Heart left ventricle (tissue), 16 donors: ENCODE measurements at regions not wholly inside any gene's neighbourhood (a gene's known extent, or its start where the extent isn't known, plus 50 kb on each side); places are given as distances from the start of the nearest gene placed in this dataset.

Experiments used
- ATAC-seq, 4 donors: fragments of 200-7000 bp; cut with Tn5 transposase; one replicate each; pipeline ENCODE4 v1.9.1; 2020 to 2022; ENCODE audit warnings: moderate library complexity in 4 of 4, mild to moderate bottlenecking in 3 of 4, moderate number of reproducible peaks in 1 of 4
- DNase-seq, 5 donors: peaks; one replicate each; pipeline ENCODE4 v3.0.0-alpha.2; 2020
- H3K27ac ChIP-seq, 12 donors: fragments of 200-600 bp; sonication (generic) in 4 of 12; one replicate each; pipeline versions ENCODE4 v1.5.0 to v1.8.0; 2016 to 2022; ENCODE audit warnings: mild to moderate bottlenecking in 2 of 12
- H3K27me3 ChIP-seq, 9 donors: fragments of 200-600 bp; sonication (generic) in 2 of 9; one replicate each; pipeline versions ENCODE4 v1.5.1 to v1.8.0; 2016 to 2022; ENCODE audit warnings: mild to moderate bottlenecking in 3 of 9
- H3K36me3 ChIP-seq, 9 donors: fragments of 200-600 bp; sonication (generic) in 2 of 9; one replicate each; pipeline versions ENCODE4 v1.5.0 to v1.8.0; 2018 to 2022; ENCODE audit warnings: mild to moderate bottlenecking in 2 of 9
- H3K4me1 ChIP-seq, 12 donors: fragments of 200-600 bp; sonication (generic) in 4 of 12; one replicate each; pipeline versions ENCODE4 v1.5.0 to v1.8.0; 2016 to 2022; ENCODE audit warnings: mild to moderate bottlenecking in 3 of 12
- H3K4me3 ChIP-seq, 12 donors: fragments of 200-600 bp; sonication (generic) in 4 of 12; one replicate each; pipeline versions ENCODE4 v1.5.0 to v1.8.0; 2017 to 2022; ENCODE audit warnings: mild to moderate bottlenecking in 9 of 12, moderate library complexity in 4 of 12
- H3K9me3 ChIP-seq, 12 donors: fragments of 200-600 bp; sonication (generic) in 4 of 12; one replicate each; pipeline versions ENCODE4 v1.5.0 to v1.8.0; 2016 to 2022; ENCODE audit warnings: mild to moderate bottlenecking in 1 of 12
- POLR2A ChIP-seq, 2 donors: fragments of 450-650 bp; IDR thresholded peaks; one replicate each; pipeline ENCODE4 v1.6.1; 2017; ENCODE audit warnings: antibody characterized with exemption in 2 of 2, mild to moderate bottlenecking in 2 of 2, moderate library complexity in 2 of 2
- WGBS, 4 donors: extraction: QIAGEN DNeasy Blood & Tissue Kit in 2 of 4; methylation state at CpG; one replicate each; pipeline versions ENCODE4 v1.1.5 to v1.1.7; 2013 to 2018; 5-methylcytosine and 5-hydroxymethylcytosine counted together
- intact Hi-C, 10 donors: fragments of 100-400 bp; cut with DNase I; formaldehyde crosslinking; loops; one replicate each; pipeline versions ENCODE4 v1.11.1 to v1.14.2; 2022
- TF ChIP-seq, protein P1 (sequence below), 12 donors: fragments of 200-600 bp; sonication (generic) in 4 of 12; IDR thresholded peaks; one replicate each; pipeline versions ENCODE4 v1.5.0 to v1.8.0; 2018 to 2022; ENCODE audit warnings: antibody characterized with exemption in 12 of 12, mild to moderate bottlenecking in 5 of 12
- donor health status: ischemic (EF 13 %, LVEDD 7.1; RV severe dilation, severe dysfunction).
- donor health status: healthy with polysubstance abuse.
- donor health status: DM: no; HTN: yes; CAD: no.
- donor health status: DM: no; HTN: no; CAD: no.
- donor health status: ischemic (EF 25% LVEDD 6.9; RV normal size, moderate dysfunction).
- donor health status: ischemic (EF 25% LVEDD 5.7; RV mildly dilated, moderate dysfunction).
- donor health status: healthy.
- donor health status: DM: yes; HTN: yes; CAD: no.
- donor health status: ischemic (EF 35%, LVEDD 5.7; RV mildly dilated, moderate dysfunction).
- donor health status: nonischemic (EF 11% LVEDD 7.7; RV severe dilation, severe dysfunction).
- donor health status: DM: yes; HTN: yes; CAD: no.
- donor health status: PGD.
- donor health status: ischemic (EF 29% LVEDD 5.4; RV normal size, mild dysfunction).
- donor health status: nonischemic (EF 23%, LVEDD 6.1; RV moderate dilation, normal function).

DNA sequence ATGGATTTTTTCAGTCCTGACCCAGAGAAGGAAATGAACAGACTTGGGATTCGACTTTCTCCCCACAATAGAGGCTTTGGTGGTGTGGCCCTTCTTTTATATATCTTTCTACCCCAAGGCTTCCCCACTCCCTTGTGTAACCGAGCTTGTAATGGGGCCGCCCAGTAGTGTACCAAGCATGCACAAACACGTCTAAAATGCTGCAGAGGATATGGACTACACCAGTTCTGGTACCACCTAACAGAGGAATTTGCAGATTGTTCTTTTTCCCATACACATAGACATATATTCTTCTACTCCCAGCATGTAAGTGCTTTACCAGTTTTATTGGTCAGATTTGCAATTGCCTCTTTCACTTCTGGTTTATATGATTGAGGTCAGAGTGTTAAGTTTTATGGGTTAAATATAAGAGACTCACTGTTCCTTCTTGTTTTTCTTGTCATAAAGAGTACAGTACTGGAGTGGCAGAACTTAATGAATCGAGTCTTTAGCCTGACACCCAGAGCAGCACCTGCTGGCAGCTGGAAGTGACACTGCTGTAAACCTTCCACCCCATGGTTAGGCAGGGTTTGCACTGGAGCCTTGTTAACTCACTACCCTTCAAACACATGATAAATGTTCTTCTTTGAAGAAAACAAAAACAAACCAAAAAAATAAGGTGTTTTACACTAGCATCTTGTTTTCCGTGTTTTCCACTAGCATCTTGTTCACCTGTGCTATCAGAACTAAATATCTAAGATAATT, 198.6 kb downstream of the PTPRC start:
- Histone ChIP-seq H3K27me3 (no peaks in the 10 kb centered on the region), H3K36me3 (no peaks in the 10 kb centered on the region), H3K4me3 (no peak overlapping the region), H3K4me1 (no peaks in the 10 kb centered on the region), H3K27ac (no peak overlapping the region), H3K9me3 (no peaks in the 10 kb centered on the region)
- ATAC-seq (no peak), DNase-seq (no peak)
- TF ChIP-seq POLR2A (IDR thresholded peaks at IDR 0.05), result no peak
- TF ChIP-seq, protein P1, sequence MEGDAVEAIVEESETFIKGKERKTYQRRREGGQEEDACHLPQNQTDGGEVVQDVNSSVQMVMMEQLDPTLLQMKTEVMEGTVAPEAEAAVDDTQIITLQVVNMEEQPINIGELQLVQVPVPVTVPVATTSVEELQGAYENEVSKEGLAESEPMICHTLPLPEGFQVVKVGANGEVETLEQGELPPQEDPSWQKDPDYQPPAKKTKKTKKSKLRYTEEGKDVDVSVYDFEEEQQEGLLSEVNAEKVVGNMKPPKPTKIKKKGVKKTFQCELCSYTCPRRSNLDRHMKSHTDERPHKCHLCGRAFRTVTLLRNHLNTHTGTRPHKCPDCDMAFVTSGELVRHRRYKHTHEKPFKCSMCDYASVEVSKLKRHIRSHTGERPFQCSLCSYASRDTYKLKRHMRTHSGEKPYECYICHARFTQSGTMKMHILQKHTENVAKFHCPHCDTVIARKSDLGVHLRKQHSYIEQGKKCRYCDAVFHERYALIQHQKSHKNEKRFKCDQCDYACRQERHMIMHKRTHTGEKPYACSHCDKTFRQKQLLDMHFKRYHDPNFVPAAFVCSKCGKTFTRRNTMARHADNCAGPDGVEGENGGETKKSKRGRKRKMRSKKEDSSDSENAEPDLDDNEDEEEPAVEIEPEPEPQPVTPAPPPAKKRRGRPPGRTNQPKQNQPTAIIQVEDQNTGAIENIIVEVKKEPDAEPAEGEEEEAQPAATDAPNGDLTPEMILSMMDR (IDR thresholded peaks at IDR 0.05), result no peak
- intact Hi-C loops, result no loop called here
- 85 to 90% (median 87%) methylated on average over 6 of the region's 6 CpGs for WGBS, 4 donors

DNA sequence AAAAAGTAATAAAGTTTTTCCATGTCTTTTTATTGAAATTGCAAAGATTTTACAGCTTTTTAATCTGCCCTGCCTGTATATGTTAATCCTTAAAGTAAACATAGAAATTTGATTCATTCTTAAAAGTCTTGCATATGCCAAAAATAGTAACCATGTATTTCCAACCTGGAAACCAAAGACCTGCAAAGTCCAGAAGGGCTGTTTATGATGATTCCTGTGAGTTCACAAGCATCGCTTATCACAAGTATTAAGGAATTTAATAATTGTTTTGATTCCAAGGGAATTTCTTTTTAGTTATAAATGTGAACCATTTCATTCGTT, 199.1 kb downstream of the PTPRC start:
- Histone ChIP-seq H3K4me3 (no peak overlapping the region), H3K27me3 (no peaks in the 10 kb centered on the region), H3K27ac (no peak overlapping the region), H3K4me1 (no peaks in the 10 kb centered on the region), H3K36me3 (no peaks in the 10 kb centered on the region), H3K9me3 (no peaks in the 10 kb centered on the region)
- intact Hi-C loops, result no loop called here
- 92 to 97% (median 97%) methylated on average over 2 of the region's 2 CpGs for WGBS, 4 donors
- no peak for TF ChIP-seq POLR2A (IDR thresholded peaks at IDR 0.05)
- TF ChIP-seq, protein P1 (IDR thresholded peaks at IDR 0.05), result no peak
- DNase-seq, result no peak
- ATAC-seq, result no peak

DNA sequence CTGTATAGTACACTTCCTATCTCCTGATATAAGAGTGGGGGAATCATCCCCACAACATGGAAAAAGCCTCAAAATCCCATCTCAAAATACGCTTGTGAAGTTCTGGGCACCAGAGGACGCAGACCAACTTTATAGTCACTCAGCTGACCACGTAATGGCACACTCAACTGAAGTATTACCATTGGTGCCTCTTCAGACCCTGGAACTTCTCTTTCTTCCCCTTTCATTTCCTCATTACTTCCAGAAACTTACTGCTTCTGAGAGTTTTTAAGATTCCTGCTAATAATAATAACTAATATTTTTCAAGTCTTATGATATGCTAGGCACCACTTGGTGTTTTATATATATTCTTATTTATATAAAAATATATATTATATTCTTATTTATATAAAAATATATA, 202.6 kb downstream of the PTPRC start:
- ATAC-seq, result no peak
- Histone ChIP-seq H3K9me3 (peaks cover 0 to 2% (median 0%) of the 10 kb centered on the region in 12 donors), H3K36me3 (no peaks in the 10 kb centered on the region), H3K27ac (no peak overlapping the region), H3K27me3 (no peaks in the 10 kb centered on the region), H3K4me1 (no peaks in the 10 kb centered on the region), H3K4me3 (no peak overlapping the region)
- DNase-seq, result no peak
- intact Hi-C loops, result loop anchor here in 1 of 10 donors (10.0 kb wide), 1 partner anchor 163 kb away; no protein-coding TSS in a partner anchor
- TF ChIP-seq, protein P1 (IDR thresholded peaks at IDR 0.05), result no peak
- no peak for TF ChIP-seq POLR2A (IDR thresholded peaks at IDR 0.05)
- 95 to 98% (median 96%) methylated on average over 3 of the region's 3 CpGs for WGBS, 4 donors

DNA sequence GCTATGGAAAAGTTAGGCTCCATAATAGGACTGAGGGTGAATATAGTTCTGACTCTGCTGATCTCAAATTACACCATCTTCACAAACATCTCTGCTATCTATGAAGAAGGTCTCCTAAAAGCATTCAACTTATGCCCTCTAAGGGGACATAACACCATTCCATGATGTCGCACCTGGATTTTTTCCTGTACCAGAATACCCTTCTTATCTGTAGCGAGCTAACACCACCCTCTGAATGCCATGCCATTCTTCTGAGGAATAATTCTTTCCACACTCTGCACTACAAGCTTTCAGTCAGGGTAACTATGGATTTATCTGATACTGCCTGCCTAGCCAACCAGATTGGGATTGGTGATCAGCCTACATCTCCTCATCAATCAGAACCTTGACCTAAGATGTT, 203.8 kb downstream of the PTPRC start:
- Histone ChIP-seq H3K4me3 (no peak overlapping the region), H3K27me3 (no peaks in the 10 kb centered on the region), H3K9me3 (peaks cover 0 to 5% (median 0%) of the 10 kb centered on the region in 12 donors), H3K27ac (no peak overlapping the region), H3K4me1 (no peaks in the 10 kb centered on the region), H3K36me3 (no peaks in the 10 kb centered on the region)
- DNase-seq, result no peak
- ATAC-seq, result no peak
- TF ChIP-seq, protein P1 (IDR thresholded peaks at IDR 0.05), result no peak
- no peak for TF ChIP-seq POLR2A (IDR thresholded peaks at IDR 0.05)
- intact Hi-C loops, result loop anchor here in 1 of 10 donors (10.0 kb wide), 1 partner anchor 162 kb away; no protein-coding TSS in a partner anchor
- 68 to 83% (median 75%) methylated on average over 2 of the region's 2 CpGs for WGBS, 4 donors
